Tibial artery (tissue), 4 donors: ENCODE measurements at regions not wholly inside any gene's neighbourhood (a gene's known extent, or its start where the extent isn't known, plus 50 kb on each side); places are given as distances from the start of the nearest gene placed in this dataset.

Experiments
- DNase-seq, 2 donors: peaks; one replicate each; pipeline ENCODE4 v3.0.0-alpha.2; 2019
- H3K27ac ChIP-seq, 2 donors: fragments of 200-600 bp; sonication (generic) in 1 of 2; 1 replicate in 1 of 2; 2 replicates in 1 of 2; pipeline ENCODE4 v1.5.1; 2018 to 2019; ENCODE audit warnings: mild to moderate bottlenecking in 1 of 2
- H3K27me3 ChIP-seq, 2 donors: fragments of 200-600 bp; sonication (generic) in 1 of 2; one replicate each; pipeline versions ENCODE4 v1.5.1 to v1.6.0; 2016 to 2019
- H3K36me3 ChIP-seq, 3 donors: fragments of 200-600 bp; sonication (generic) in 2 of 3; one replicate each; pipeline ENCODE4 v1.5.1; 2016 to 2019; ENCODE audit warnings: mild to moderate bottlenecking in 2 of 3
- H3K4me1 ChIP-seq, 4 donors: fragments of 200-600 bp; sonication (generic) in 2 of 4; 1 replicate in 3 of 4; 2 replicates in 1 of 4; pipeline ENCODE4 v1.5.1; 2016 to 2019
- H3K4me3 ChIP-seq, 2 donors: fragments of 200-600 bp; sonication (generic) in 1 of 2; 1 replicate in 1 of 2; 2 replicates in 1 of 2; pipeline ENCODE4 v1.5.1; 2018 to 2019; ENCODE audit warnings: mild to moderate bottlenecking in 2 of 2
- H3K9me3 ChIP-seq, 3 donors: fragments of 200-600 bp; sonication (generic) in 1 of 3; one replicate each; pipeline ENCODE4 v1.5.1; 2016 to 2019
- intact Hi-C: fragments of 100-400 bp; cut with DNase I; formaldehyde crosslinking; loops from one replicate; pipeline ENCODE4 v1.15.0; 2023; ENCODE audit warnings: low total_unique reads
- TF ChIP-seq, protein P1 (sequence below), 2 experiments: fragments of 200-600 bp in 1 of 2; fragments of 450-650 bp in 1 of 2; IDR thresholded peaks; one replicate each; pipeline ENCODE4 v1.5.1; 2017 to 2019; ENCODE audit warnings: antibody characterized with exemption in 2 of 2, mild to moderate bottlenecking in 1 of 2, moderate library complexity in 1 of 2

DNA sequence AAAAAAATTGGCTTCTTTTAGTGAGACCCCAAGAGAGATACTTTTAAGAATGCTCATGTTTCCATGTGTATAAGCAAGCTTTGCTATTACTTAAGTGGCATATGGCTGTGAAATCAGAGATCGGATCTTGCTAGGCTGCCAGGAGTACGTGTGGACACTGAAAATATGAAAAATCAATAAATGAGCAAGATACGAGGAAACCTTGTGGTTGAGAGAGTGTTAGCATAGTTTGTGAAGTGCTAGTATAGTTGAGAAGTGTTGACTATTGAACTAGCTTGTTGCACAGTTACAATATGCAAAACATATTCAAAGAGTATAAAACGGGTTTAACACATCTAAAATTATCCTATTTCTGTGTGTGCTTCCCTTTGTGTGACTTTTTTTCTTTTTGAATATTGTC lies 230.9 kb upstream of the NOVA1 start:
- no peaks in the 10 kb centered on the region for H3K9me3 ChIP-seq
- no peak overlapping the region for H3K27ac ChIP-seq
- H3K4me3 ChIP-seq, result no peak overlapping the region
- H3K27me3 ChIP-seq, result no peaks in the 10 kb centered on the region
- TF ChIP-seq, protein P1, sequence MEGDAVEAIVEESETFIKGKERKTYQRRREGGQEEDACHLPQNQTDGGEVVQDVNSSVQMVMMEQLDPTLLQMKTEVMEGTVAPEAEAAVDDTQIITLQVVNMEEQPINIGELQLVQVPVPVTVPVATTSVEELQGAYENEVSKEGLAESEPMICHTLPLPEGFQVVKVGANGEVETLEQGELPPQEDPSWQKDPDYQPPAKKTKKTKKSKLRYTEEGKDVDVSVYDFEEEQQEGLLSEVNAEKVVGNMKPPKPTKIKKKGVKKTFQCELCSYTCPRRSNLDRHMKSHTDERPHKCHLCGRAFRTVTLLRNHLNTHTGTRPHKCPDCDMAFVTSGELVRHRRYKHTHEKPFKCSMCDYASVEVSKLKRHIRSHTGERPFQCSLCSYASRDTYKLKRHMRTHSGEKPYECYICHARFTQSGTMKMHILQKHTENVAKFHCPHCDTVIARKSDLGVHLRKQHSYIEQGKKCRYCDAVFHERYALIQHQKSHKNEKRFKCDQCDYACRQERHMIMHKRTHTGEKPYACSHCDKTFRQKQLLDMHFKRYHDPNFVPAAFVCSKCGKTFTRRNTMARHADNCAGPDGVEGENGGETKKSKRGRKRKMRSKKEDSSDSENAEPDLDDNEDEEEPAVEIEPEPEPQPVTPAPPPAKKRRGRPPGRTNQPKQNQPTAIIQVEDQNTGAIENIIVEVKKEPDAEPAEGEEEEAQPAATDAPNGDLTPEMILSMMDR (IDR thresholded peaks at IDR 0.05), result no peak
- intact Hi-C loops, result no loop called here
- no peaks in the 10 kb centered on the region for H3K36me3 ChIP-seq
- no peak for DNase-seq
- no peaks in the 10 kb centered on the region for H3K4me1 ChIP-seq

DNA sequence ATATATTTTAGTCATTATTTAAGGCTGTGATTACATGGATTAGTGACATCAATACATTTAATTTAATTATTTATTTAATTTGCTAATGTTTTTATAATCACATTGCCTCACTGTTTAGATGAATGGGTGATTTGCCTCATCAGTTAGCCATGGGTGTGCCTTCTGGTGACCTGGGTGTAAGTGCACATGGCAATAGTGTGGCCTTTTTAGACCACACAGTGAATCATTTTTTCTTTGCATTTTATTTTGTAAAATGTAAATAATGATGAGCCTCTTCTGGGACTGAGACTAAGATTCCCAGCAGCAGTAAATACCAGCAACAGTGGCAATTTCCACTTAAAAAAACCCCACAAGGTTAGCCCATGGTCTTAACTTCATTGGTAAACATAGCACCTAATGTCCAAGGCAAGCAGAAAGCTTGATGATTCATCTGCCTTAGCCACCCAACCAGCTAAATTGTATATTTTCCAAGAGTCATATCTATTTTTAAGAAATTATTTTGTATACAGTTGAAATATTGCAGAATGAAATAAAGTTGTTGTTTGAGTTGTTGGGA lies 235.9 kb upstream of the NOVA1 start:
- intact Hi-C loops, result no loop called here
- Histone ChIP-seq H3K36me3 (no peaks in the 10 kb centered on the region), H3K4me1 (no peaks in the 10 kb centered on the region), H3K27me3 (no peaks in the 10 kb centered on the region), H3K27ac (no peak overlapping the region), H3K9me3 (no peaks in the 10 kb centered on the region), H3K4me3 (no peak overlapping the region)
- TF ChIP-seq, protein P1 (IDR thresholded peaks at IDR 0.05), result no peak
- no peak for DNase-seq

DNA sequence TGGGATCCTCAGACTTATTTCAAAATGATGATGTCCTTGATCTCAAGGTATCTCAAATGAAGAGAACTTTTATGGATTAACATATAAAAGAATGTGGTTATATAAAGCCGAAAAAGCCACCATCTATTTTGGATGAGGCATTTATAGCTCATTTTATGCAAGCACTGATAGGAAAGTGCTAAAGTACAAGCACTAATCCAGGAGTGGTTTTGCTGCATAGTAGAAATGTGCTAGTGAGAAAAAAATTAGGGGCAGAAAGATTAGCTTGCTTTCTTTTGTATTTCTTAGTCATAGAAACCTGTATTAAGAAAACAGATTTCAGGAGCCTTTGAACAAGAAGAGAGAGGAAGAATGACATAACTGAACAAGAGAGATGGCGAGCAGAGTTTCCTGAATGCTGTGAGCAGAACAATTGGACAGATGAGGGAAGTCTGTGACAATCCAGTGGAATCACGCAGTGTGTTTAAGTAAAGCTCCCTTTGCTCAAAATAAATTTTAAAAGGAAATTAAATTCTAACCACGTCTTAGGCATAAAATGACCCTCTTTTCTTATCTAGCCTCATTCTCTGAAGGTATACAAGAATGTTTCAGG lies 238.2 kb upstream of the NOVA1 start:
- Histone ChIP-seq H3K27ac (no peak overlapping the region), H3K4me3 (no peak overlapping the region), H3K27me3 (no peaks in the 10 kb centered on the region), H3K4me1 (peaks cover 0 to 8% (median under 1%) of the 10 kb centered on the region in 4 donors), H3K36me3 (no peaks in the 10 kb centered on the region), H3K9me3 (no peaks in the 10 kb centered on the region)
- TF ChIP-seq, protein P1 (IDR thresholded peaks at IDR 0.05), result no peak
- no peak for DNase-seq
- intact Hi-C loops, result no loop called here

DNA sequence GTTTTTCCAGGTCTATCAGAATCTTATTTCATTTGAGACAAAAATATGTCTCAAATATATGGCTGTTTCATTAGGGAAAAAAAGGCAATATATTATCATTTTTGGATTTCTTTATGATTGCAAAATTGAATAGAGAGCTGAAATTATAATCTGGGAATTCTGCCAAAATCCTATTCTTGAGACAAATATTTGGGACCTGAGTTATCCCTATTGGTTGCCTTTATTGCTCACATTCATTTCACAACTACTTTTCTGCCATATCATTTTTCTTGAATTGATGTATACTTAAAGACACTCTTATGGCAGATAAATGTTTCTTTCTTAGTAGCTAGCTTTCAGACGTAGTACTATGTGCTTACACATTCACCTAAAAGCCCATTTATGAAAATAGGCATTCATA lies 241.6 kb upstream of the NOVA1 start:
- intact Hi-C loops, result no loop called here
- peaks cover 0 to 22% (median 4%) of the 10 kb centered on the region in 4 donors for H3K4me1 ChIP-seq
- TF ChIP-seq, protein P1 (IDR thresholded peaks at IDR 0.05), result no peak

DNA sequence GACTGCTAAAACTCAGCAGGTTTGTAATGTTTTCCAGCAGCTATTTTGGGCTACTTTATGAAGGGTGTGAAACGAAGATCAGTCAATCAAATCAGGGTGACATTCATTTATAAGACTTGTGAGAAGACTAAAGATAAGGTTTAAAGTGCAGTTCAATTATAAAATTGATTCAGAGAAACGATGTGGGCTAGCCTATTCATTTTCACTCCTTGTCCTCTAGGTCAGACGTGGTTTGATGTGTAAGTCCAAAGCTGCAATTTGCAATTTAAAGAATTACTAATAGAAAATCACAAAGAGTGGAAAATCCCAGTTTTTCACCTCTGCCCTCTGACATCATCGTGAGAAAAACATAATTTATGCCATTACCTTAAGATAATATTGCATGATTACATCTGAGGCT lies 243.5 kb upstream of the NOVA1 start:
- TF ChIP-seq, protein P1 (IDR thresholded peaks at IDR 0.05), result no peak
- peaks cover 0 to 22% (median 4%) of the 10 kb centered on the region in 4 donors for H3K4me1 ChIP-seq
- no peak overlapping the region for H3K4me3 ChIP-seq
- no peaks in the 10 kb centered on the region for H3K9me3 ChIP-seq
- peak overlapping the region; percentile 23 to 25 for H3K27ac ChIP-seq
- intact Hi-C loops, result no loop called here
- H3K36me3 ChIP-seq, result no peaks in the 10 kb centered on the region
- DNase-seq, result no peak
- no peaks in the 10 kb centered on the region for H3K27me3 ChIP-seq

More for the DNA sequence above, 241.6 kb upstream of the NOVA1 start:
- Histone ChIP-seq H3K4me3 (no peak overlapping the region), H3K27ac (no peak overlapping the region), H3K36me3 (no peaks in the 10 kb centered on the region), H3K27me3 (no peaks in the 10 kb centered on the region), H3K9me3 (no peaks in the 10 kb centered on the region)
- DNase-seq, result no peak
